ENCODE measurements at regions not wholly inside any gene's neighbourhood (a gene's known extent, or its start where the extent isn't known, plus 50 kb on each side); places are given as distances from the start of the nearest gene placed in this dataset.

DNA sequence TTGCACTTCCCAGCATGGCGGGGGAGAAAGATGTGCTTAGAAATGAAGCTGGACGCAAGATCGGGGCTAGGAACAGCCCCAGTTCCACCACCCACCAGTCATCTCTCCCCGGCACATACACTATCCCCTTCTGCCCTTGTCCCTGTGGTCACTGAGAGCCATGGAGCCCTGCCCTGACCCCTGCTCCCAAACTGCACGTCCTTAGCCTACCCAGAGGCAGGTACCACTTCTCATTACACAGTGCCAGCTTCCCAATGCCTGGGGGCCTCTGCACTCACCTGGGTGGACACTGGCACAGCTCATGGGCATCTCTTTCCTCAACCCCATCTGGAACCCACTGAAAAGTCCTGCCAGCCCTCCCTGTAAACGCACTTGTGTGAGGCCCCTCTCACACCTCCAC lies 139.3 kb upstream of the PRR20G start:
- no peak for TF ChIP-seq POLR2A (IDR thresholded peaks at IDR 0.05)
- TF ChIP-seq CTCF (IDR thresholded peaks at IDR 0.05) = no peak
- no peak for TF ChIP-seq EP300 (IDR thresholded peaks at IDR 0.05)
- TF ChIP-seq POLR2AphosphoS5 (IDR thresholded peaks at IDR 0.05) = no peak

Data from gastroesophageal sphincter (tissue), 3 donors.